GM21825 (cell line): ENCODE measurements at regions not wholly inside any gene's neighbourhood (a gene's known extent, or its start where the extent isn't known, plus 50 kb on each side); places are given as distances from the start of the nearest gene placed in this dataset.

Source experiments
- ATAC-seq: cut with Tn5 transposase; IDR thresholded peaks from one replicate; pipeline ENCODE4 v1.9.1; 2021; ENCODE audit warnings: mild to moderate bottlenecking, moderate library complexity; ENCODE audit not compliant: unreplicated experiment

DNA sequence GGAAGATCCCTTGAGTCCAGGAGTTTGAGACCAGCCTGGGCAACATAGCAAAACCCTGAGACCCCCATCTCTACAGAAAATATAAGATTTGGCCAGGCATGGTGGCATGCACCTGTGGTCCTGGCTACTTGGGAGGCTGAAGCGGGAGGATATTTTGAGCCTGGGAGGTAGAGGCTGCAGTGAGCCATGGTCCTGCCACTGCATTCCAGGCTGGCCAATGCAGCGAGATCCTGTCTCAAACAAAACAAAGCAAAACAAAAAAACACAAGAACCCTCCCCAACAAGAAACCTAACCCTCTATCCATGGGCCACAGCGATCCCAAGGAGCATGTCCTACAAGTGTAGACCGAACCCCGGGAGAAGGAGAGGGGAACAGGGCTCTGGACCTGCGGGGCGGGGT, 133.3 kb downstream of the MGAT5B start:
- ATAC-seq = no peak

DNA sequence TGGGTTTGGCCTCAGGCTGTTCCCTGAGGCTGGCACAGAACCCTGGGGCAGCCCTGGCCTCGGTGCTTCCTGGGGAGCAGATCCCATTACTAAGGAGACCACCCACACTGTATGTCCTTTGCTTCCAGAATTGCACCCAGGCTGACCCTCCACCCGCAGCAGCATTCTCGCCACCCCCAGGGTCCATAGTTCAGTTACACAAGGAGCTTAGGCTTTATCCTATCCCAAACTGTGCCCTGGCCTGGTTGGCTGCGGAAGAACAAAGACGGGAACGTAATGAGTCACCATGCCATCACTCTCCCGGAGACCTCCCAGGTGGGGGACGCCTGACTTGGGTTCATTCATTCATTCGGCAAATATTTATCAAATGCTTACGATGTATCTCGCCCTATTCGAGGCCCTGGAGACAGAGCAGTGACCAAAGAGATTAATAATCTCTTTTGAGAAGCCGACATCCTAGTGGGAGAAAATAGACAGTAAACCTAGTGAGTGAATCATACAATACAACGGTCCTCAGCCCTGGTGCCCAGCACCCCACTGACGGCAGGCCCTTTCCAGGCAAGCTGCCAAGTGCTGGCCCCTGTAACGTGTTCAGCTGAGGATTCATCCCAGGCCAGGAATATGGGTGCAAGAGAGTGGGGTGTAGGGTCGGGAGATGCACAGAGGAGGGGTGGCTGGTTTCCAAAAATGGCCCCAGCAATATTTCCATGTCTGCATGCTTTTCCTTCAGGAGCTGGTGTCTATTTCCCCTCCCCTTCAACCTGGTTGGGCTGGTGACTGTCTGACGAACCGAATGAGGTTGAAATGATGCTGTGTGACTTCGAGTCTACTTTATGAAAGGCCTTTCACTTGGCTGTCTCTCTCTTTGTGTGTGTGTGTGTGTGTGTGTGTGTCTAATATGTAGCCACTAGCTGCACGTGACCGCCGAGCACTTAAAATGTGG, 134.2 kb downstream of the MGAT5B start:
- ATAC-seq = no peak

DNA sequence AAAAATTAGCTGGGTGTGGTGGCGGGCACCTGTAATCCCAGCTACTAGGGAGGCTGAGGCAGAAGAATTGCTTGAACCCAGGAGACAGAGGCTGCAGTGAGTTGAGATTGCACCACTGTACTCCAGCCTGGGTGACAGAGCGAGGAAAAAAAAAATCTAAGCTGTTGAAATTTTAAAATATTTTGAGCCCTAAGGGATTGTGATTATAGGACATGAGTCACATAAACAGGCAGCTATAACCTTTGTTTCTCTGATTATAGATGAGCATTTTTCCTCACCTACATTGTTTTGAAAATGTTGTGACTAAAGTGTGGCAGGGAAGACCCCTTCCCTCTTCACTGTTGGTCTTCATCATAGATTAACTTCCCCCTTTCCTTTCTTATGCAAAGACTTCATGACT, 135.5 kb downstream of the MGAT5B start:
- ATAC-seq = no peak

DNA sequence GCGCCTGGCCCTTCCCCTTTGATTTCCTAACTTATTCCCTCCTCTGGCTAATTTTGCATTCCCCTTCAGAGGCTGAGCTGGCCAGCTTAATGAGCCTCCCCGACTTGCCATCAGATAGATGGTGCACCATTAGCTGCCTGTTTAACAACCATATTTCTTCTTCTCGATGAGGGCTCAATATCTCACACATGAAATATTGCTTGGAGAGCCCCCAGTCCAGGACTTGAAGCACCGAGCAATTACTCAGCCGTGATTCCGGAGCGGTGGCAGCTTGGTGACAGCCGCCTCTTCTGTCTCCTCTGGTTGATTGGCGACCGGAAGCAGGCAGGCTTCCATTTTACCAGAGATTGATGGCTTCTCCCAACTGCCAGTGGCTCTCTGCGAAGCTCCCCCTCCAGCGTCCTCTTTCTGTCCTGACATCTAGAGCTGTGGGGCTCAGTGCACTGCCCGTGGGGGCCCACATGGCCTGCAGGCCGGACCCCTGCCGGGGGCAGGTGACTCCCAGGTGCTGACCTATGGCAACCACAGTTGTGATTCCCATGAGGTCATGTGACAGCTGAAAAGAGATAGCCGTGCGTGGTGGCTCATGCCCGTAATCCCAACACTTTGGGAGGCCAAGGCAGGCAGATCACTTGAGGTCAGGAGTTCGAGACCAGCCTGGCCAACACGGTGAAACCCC, 133.7 kb upstream of the SEC14L1 start:
- no peak for ATAC-seq

- no peak for ATAC-seq
Measured at GRCh38 chr17:77009877-77010276, 130.9 kb upstream of the SEC14L1 start.

- no peak for ATAC-seq
Measured at GRCh38 chr17:77010667-77011066, 130.1 kb upstream of the SEC14L1 start.

DNA sequence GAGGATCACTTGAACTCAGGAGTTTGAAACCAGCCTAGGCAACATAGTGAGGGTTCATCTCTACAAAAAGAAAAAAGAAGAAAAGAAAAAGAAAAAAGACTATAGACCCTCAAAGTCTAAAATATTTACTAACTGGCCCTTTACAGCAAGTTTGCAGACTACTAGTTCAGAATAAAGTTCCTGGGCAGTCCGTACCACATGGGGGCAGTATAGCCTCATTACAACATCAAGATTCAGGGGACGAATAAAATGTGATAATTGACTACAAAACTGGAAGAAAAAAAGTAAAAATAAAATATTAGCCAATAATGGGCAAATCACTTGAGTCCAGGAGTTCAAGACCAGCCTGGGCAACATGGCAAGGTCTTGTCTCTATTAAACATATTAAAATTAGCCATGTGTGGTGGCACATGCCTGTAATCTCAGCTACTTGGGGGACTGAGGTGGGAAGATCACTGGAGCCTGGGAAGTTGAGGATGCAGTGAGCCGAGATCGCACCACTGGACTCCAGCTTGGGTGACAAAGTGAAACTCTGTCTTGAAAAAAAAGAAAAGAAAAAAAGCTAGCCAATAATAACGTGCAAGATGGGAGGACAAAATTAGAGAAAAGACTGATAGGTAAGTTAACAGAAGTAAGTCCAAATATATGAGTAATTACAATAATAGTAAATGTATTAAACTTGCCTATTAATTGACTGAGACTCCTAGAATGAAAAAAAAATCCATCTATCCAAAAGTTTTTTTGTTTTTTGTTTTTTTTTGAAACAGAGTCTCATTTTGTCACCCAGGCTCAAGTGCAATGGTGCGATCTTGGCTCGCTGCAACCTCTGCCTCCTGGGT, 129.4 kb upstream of the SEC14L1 start:
- ATAC-seq = no peak

DNA sequence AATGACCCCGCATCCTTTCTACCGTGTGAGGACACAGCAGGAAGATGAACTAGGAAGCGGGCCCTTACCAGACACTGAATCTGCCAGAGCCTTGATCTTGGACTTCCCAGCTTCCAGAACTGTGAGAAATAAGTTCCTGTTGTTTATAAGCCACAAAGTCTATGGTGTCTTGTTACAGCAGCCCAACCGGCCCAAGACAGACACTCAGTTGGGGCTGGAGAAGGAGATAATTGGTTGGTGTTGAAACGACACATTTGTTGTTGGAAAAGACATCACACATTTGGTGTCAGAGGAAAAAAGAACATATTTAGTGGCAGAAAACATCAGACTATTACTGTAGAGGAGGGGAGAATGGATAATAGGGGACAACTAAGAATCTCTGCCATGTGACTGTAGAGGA, 122.3 kb upstream of the SEC14L1 start:
- no peak for ATAC-seq

DNA sequence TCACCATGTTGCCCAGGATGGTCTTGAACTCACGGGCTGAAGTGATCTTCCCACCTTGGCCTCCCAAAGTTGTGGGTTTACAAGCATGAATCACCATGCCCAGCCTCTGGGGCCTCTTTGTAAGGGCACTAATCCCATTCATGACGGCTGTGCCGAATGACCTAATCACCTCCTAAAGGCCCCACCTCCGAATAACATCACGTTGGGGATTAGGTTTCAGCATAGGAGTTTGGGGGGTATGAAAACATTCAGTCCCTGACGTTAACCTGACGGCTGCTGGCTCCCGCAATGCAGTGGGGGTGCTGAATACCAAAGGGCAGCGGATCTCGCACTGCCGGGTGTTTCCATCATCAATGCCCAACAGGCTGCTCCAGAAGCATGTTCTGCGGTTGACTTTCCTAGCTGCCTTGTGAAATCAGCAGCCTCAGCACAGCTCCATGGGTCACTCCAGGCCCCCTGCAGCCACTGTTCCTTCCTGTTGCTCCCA, 120.8 kb upstream of the SEC14L1 start:
- no peak for ATAC-seq

DNA sequence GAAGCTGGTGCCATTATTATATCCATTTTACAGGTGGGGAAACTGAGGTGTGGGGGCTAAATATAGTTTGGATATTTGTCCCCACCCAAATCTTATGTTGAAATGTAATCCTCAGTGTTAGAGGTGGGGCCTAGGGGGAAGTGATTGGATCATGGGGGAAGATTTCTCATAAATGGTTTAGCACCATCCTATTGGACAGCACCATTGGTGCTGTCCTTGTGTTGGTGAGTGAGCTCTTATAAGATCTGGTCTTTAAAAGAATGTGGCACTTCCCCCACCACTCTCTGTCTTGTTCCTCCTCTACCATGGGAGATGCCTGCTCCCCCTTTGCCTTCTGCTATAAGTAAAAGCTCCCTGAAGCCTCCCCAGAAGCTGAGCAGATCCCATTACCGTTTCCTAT, 119.8 kb upstream of the SEC14L1 start:
- no peak for ATAC-seq

DNA sequence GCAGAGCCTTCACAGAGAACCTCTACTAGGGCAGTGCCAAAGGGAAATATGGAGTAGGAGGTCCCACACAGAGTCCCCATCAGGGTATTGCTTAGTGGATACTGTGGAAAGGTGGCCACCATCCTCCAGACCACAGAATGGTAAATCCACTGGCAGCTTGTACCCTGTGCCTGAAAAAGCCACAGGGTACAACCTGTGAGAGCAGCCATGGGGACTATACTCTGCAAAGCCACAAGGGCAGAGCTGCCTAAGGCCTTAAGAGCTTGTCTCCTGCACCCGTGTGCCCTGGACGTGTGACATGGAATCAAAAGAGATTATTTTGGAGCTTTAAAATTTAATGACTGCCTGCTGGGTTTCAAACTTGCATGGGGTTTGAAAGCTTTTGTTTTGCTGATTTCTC, 118.0 kb upstream of the SEC14L1 start:
- no peak for ATAC-seq

- no peak for ATAC-seq
Measured at GRCh38 chr17:77025781-77026180, 115.0 kb upstream of the SEC14L1 start.

DNA sequence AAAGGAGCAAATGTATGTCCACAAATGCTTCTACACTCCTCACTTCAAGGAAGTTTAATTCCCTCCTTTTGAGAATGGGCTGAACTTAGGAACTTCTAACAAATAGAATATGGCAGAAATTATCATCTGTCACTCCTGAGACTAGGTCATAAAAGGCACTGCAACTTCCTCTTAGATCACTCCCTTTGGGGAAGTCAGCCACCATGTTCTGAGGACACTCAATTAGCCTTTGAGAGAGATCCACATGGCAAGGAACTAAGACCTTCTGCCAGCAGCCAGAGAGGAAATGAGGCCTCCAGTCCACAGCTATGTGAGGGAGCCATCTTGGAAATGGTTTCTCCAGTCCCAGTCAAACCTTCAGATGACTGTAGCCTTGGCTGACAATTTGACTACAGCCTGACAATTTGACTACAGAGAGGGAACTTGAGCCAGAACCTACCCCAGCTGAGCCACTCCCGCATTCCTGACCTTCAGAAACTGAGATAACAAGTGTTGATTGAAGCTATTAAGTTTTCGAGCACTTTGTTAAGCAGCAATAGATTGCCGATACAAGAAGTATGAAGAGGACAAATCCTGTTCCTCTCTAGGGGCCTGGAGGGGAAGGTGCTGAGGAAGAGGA, 113.4 kb upstream of the SEC14L1 start:
- no peak for ATAC-seq

GRCh38 chr17:77028900-77029299, 111.9 kb upstream of the SEC14L1 start:
- no peak for ATAC-seq

DNA sequence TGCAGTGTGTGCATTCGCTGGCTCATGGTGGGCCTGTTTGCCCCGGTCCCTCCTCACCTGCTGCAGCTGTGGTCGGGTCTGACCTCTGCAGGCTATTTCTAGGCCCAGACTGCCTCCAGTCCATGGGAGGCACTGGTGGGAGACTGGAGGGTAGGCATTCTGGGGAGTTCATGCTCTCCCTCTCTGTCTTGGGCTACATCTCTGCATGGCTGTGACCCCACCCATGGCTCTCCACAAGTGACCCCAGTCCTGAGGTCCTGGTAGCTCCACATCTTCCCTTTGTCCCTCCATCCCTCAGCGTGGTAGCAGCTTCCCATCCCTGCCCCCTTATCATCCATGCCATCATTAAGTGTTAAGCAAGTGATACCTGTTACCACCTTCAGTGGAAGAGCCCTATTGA, 107.8 kb upstream of the SEC14L1 start:
- no peak for ATAC-seq

DNA sequence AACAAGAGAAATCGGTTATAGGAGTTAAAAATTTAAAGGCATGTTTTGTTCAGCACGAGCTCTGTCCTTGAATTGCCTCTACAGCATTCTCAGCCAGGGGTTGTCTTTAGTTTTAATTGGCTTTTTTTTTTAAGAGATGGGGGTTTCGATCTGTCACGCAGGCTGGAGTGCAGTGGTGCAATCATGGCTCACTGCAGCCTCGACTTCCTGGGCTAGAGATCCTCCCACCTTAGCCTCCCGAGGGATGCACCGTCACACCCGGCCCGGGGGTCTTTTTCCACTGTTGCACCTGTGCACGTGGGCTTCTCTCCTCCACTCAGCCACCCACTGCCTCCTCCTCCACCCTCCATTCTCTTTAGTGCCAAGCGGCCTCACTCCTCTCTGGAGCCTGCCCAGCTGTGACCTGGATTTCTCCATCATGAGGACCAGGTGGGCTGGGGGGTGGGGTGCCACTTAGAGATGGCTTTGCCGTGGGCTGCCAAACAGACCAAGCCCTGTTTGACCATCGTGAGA, 106.8 kb upstream of the SEC14L1 start:
- ATAC-seq = no peak

DNA sequence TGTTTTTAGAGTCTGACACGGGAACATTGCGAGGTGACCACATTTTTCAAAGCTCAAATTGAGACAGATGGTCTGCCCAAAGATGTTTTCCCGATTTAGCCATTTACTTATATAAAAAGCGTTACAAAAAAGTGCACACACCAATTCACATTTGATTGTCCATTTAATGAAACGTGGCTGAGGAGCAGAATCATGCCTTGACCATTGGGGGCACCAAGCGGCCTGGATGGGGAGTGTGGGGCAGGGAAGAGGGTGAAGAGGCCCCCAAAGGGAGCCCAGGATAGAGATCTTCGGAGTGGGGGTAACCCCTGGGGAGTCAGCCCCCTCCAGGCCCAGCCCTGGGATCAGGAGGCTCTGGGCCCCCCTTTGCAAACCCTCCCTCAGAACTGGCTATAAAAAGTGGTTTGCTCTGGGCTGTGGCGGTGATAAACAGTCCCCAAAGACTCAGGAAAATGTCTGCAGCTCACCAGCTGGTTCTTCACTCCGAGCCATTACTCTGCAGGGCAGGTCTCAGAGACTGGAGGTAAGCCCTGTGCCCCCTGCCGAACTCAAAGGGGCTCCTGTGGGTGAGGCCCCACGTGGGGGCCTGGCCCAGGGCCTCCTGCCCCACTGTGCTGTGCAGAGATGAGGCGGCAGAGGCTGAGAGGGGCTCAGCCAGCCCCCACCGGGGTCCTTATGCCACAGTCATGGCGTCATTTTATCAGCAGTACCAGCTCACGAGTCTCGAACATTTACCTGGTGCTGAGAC, 105.9 kb upstream of the SEC14L1 start:
- ATAC-seq = no peak

GRCh38 chr17:77035526-77035925, 105.2 kb upstream of the SEC14L1 start:
- no peak for ATAC-seq

DNA sequence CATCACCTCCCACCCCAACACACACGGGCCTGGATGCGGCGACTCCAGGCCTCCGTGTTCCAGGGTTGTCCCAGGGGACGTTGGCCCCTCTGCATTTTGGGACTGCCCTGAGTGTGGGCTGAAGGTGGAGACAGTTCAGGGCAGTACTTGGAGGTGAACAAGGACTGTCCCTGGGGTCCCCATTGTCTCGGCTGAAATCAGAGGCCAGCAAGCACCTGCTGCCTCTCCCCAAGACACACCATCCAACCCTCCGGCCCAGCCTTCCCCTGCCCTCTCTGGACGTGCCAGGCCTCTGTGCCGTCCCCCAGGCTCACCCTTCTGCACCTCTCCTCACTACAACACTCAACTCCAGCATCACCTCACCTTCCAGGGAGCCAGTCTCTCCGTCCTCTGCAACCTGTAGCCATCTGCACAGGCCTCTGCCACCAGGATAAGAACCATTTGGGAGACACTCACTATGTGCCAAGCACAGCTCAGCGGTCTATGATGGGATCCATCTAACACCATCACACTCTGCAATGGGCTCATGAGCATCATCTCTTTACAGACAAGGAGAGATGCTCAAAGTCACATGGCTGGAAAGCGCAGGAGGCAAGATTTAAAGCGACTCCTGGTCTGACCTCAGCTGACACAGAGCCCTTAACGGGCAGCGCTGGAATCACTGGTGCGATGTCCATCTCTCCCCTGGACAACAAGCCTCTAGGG, 104.5 kb upstream of the SEC14L1 start:
- ATAC-seq = no peak
